ENCODE measurements at regions not wholly inside any gene's neighbourhood (a gene's known extent, or its start where the extent isn't known, plus 50 kb on each side); places are given as distances from the start of the nearest gene placed in this dataset.
A peak's percentile ranks its signal among the peaks of the same experiment; 100 is the strongest.
"Not testable (repeated sequence)": the region's sequence is repeated elsewhere in the genome, so short reads cannot be mapped to it uniquely, and the experiment has no call there.

GRCh38 chr13:75993241-75993640, 357.1 kb downstream of the LMO7 start:
- no peak for DNase-seq

- DNase-seq, result no peak
These were observed 350.7 kb downstream of the LMO7 start for GRCh38 chr13:75986818-75987217.

DNA sequence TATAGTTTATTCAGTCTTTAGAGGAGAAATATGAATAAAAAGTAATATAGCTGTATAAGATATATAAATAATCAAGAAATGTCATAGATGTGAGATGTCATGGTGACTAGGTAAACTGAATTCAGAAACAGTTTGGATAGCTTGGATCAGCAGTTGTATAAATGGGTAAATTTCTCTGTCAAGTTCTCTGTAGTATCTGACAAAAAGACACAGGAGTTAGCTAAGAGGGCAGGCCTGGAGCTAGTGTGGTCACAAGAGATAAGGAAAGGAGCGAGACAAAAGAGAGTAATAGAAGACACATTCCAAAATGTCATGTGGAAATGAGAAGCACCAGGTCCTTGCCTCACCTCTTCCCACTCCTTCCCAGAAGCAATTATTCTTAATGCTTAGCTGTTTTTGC, 349.0 kb downstream of the LMO7 start:
- DNase-seq, result no peak

- no peak for DNase-seq
These were observed 342.7 kb downstream of the LMO7 start for GRCh38 chr13:75978818-75979217.

DNA sequence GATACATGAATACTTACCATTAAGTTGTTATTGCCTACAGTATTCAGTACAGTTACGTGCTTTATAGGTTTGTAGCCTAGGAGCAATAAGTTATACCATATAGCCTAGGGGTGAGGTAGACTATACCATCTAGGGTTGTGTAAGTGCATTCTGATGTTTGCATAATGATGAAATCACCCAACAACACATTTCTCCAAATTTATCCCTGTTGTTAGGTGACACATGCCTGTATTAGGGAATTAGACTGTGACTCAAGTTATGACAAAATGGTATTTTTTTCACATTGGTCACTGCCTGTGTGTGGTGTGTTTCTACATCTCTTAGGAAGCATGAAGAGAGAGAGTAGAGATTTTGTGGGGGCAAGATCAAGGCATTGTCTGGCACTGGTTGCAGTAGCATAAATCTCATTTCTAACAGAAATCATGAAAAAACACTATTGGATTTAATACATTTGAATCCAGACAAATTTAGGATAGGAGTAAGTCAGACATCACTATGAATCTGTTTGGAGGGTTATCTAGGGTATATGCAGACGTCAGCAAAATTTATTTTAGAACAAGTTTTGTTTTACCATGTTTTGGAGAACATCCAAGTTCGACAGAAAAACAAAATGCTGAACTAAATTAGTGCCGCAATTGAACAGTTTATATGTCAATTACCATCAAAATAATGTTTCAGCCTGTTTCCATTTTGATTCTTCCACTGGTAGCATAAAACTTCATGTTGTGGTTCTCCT, 332.1 kb downstream of the LMO7 start:
- DNase-seq, result no peak

- no peak for DNase-seq
These were observed 327.2 kb downstream of the LMO7 start for GRCh38 chr13:75963302-75963701.

- DNase-seq, result no peak
These were observed 325.8 kb downstream of the LMO7 start for GRCh38 chr13:75961911-75962310.

DNA sequence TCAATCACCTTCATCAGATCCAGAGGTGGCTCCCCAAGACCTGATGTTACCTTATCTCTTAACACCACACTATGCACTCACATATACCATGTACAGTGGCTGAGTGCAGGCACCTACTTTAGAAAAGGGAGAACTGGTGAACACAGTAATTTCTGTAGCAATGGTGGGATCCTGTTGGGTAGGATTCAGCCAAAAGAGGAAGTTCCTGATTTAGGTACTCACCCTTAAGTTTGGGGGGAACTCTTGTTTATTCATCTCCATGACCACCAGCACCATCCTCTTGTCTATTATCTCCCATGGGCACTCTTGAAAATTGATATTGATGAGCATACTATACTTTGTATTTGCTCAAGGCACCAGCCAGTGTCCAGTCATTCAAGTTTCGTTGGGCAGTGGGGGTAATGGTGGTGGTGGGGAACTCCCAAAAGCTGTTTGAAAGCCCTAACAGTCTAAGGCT, 324.4 kb downstream of the LMO7 start:
- DNase-seq, result no peak

DNA sequence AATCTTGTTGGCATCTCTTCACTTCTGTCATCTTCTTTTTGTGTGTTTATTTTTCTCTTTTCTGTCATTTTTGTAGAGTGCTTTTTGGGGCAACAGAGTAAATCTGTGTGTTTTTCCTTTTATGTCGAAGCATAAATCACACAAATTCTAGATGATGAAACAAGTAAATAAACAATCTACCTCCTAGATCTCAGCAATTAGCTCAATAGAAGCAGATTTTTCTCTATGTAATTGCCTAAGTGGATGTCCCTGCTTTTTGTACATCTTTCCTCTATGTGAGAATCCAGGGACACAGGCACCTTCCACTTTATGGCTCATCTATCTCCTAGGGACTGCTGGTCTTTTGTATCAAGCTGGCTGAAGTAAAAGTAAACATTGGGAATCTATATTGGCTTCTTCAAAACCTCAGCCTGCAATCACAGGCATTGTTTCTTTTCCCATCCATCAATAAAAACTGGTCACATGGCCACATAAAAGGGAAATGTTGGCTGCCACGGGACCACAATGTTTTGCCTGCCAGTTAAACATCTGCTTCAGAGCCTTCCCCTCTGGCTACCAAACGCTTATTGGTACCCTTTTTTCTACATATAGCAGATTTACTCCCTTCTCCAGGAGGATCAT, 323.8 kb downstream of the LMO7 start:
- DNase-seq, result no peak

DNA sequence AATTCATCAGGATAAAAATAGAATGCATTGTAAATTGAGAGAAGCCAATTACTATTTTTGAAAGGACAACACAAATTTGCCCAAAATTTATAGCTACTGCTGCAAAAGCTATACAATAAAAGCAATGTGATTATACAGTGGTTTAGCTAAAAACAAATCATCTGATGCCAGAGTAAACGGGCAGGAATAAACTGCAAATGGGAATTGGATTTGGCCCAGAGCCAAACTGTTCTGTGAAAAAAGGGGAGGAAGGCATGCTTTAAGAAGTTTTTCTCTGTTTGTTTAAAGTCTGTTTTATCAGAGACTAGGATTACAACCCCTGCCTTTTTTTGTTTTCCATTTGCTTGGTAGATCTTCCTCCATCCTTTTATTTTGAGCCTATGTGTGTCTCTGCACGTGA, 317.5 kb downstream of the LMO7 start:
- not testable (repeated sequence) for DNase-seq

GRCh38 chr13:75947448-75947847, 311.3 kb downstream of the LMO7 start:
- DNase-seq, result no peak

DNA sequence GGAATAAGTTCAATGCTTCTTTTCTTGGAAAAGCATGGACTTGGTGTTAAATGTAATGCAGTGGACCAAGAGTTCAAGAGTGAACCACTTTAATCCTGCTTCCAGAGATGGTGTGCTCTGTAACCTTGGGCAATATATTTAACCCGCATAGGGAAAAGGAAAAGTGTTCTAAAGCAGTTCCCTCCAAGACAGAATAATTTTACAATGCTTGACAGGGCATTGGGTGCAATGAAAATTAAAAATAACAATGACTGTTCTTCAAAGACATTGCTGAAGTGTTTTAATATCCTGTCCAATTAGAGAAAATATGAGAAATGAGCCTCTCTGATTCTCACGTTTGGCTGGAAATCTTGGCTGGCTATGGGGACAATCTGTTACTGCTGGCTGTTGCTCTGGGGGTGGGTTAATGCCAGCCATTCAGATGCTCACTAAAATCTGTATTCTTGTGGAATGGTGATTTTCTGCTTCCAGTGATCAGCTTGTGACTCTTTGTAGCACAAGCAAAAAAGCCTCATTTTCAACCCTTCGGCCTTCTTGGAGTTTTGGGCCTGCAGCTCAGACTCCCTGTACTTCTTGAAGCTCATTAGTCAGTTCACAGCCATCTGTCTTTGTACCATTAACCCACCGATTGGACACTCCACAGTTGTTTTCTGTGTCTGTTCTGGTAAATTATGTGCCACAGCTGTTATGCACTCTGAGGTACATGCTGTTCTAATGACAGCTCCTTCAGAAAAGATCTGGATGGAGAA, 310.6 kb downstream of the LMO7 start:
- DNase-seq, result no peak

DNA sequence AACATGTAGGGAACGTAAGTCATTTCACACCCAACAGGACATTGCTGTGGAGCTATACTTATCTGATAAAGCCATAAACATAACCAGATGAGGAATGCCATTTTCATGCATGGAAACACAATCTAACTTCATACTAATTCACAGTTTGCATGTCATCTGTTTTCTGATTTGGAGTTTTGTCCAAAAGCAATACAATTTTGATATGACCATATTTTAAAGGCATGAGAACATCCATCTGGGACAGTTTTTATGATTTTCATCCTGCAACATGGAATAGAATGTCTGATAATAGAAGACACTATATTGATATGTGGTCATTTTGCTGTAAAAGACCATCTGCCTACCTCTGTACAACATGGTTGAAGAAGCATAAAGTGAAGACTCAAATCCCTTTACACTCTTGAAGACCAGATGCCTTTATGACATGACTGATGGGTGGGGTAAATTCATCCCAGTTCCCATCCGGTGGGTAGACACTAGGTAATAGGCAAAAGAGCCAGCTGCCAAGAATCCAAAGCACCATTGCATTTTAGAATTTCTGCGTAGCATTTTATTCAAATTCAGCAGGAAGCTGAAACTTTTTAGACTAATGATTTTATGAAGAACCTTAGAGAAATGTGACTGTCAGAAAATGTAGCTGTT, 309.8 kb downstream of the LMO7 start:
- no peak for DNase-seq

- DNase-seq, result no peak
These were observed 302.9 kb downstream of the LMO7 start for GRCh38 chr13:75938811-75939560.

GRCh38 chr13:75936791-75937190, 300.7 kb downstream of the LMO7 start:
- DNase-seq, result no peak

DNA sequence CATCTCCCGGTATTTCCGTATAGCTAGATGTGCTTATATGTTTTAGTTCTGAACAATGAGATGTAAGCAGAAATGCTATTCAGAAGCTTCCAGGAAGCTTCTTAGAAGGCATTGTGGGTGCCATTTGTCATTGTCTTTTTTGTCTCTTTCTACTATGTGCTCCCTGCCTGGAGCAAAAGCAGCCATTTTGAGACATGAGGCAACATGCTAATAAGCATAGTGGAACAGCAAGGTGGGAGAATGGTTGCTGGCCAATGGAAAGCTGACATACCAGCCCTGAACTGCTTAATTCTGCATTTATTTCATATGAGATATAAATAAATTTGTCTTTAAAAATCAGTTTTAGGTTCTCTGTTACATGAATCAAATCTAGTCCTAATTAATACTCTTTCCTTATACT, 299.7 kb downstream of the LMO7 start:
- no peak for DNase-seq

- no peak for DNase-seq
These were observed 298.8 kb downstream of the LMO7 start for GRCh38 chr13:75934889-75935288.

DNA sequence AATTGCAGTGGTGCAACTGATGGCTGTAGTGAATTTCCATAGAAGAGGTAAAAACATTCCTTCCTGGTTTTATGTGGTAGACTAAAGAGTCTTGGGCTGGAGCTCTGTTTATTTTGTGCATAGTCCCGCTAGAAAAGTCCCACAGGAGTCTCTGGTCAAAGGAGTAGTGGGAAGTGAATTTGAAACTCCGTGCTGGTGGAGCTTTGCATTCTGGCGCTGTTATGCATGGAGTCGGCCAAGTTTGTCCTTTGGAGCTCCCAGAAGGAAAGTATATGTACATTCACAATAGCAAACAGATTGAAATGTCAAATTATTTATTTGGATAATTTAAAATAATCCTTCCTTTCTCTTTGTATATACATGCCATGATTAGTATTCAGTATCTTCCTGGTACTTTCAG, 296.5 kb downstream of the LMO7 start:
- DNase-seq, result peak; percentile 60

DNA sequence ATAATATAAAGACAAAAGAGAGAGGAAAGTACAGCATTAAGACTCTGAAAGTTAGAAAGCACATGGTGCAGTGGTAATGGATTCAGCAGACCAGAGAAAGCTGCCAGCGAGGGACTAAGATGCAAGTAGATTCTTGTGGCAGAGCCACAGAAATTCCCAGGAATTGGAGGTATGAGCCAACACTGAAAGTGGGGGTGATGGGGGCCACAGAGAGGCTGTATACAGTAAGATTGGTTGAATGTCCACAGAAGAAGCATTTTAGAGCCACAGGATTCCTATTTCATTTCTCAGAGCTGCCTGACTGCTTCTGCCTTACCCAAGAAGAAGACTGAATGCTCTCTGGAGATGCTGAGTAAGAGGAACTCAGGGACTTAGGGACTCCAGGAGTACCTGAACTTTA, 295.0 kb downstream of the LMO7 start:
- DNase-seq, result no peak

GRCh38 chr13:75929076-75929475, 292.9 kb downstream of the LMO7 start:
- no peak for DNase-seq

GRCh38 chr13:75927183-75927669, 291.1 kb downstream of the LMO7 start:
- no peak for DNase-seq

- no peak for DNase-seq
These were observed 284.4 kb downstream of the LMO7 start for GRCh38 chr13:75920536-75920935.

Data from right forelimb (tissue), 1 donor.